Neural progenitor cell (in vitro differentiated cells): ENCODE measurements at regions not wholly inside any gene's neighbourhood (a gene's known extent, or its start where the extent isn't known, plus 50 kb on each side); places are given as distances from the start of the nearest gene placed in this dataset.

Experiments
- DNase-seq: peaks from one replicate; pipeline ENCODE4 v3.0.0-alpha.2; 2016; ENCODE audit warnings: low spot score
- H2AFZ ChIP-seq: fragments of 200-600 bp; sonication (generic); replicated peaks from 2 replicates; pipeline ENCODE4 v1.6.1; 2016; ENCODE audit warnings: antibody characterized with exemption
- H3F3A ChIP-seq: fragments of 200-600 bp; sonication (generic); 2 replicates; pipeline ENCODE4 v1.6.1; 2016; ENCODE audit warnings: antibody characterized with exemption, low read depth
- H3K27ac ChIP-seq: fragments of 200-600 bp; sonication (generic); 2 replicates; pipeline ENCODE4 v1.5.1; 2016; ENCODE audit warnings: mild to moderate bottlenecking
- H3K27me3 ChIP-seq: fragments of 200-600 bp; sonication (generic); 2 replicates; pipeline ENCODE4 v1.6.1; 2016; ENCODE audit warnings: mild to moderate bottlenecking, moderate library complexity
- H3K36me3 ChIP-seq: fragments of 200-600 bp; sonication (generic); 2 replicates; pipeline ENCODE4 v1.5.1; 2016
- H3K4me1 ChIP-seq: fragments of 200-600 bp; sonication (generic); 2 replicates; pipeline ENCODE4 v1.6.1; 2016; ENCODE audit warnings: mixed run types
- H3K4me2 ChIP-seq: fragments of 200-600 bp; sonication (generic); 2 replicates; pipeline ENCODE4 v1.6.1; 2016
- H3K4me3 ChIP-seq: fragments of 200-600 bp; sonication (generic); 2 replicates; pipeline ENCODE4 v1.5.1; 2016
- H3K79me2 ChIP-seq: fragments of 200-600 bp; sonication (generic); 2 replicates; pipeline ENCODE4 v1.6.1; 2016; ENCODE audit warnings: low read depth
- H3K9ac ChIP-seq: fragments of 200-600 bp; sonication (generic); 2 replicates; pipeline ENCODE4 v1.6.1; 2016
- H3K9me3 ChIP-seq: fragments of 200-600 bp; sonication (generic); 2 replicates; pipeline ENCODE4 v1.5.1; 2016; ENCODE audit warnings: low read depth
- H4K20me1 ChIP-seq: fragments of 200-600 bp; sonication (generic); 2 replicates; pipeline ENCODE4 v1.6.1; 2016; ENCODE audit warnings: low read depth
- H3K27ac Mint-ChIP-seq: 3 replicates; pipeline ENCODE4 v1.8.0; 2021; ENCODE audit warnings: mixed read lengths
- H3K27me3 Mint-ChIP-seq: 2 replicates; pipeline ENCODE4 v1.8.0; 2022; ENCODE audit warnings: low read depth, mild to moderate bottlenecking, inconsistent platforms, moderate library complexity, mixed read lengths; ENCODE audit not compliant: insufficient read depth
- H3K36me3 Mint-ChIP-seq: 3 replicates; pipeline ENCODE4 v1.8.0; 2021; ENCODE audit warnings: mixed read lengths
- H3K4me1 Mint-ChIP-seq: 3 replicates; pipeline ENCODE4 v1.8.0; 2021; ENCODE audit warnings: mixed read lengths
- H3K4me3 Mint-ChIP-seq: 3 replicates; pipeline ENCODE4 v1.8.0; 2021; ENCODE audit warnings: mild to moderate bottlenecking, moderate library complexity, mixed read lengths
- H3K9me3 Mint-ChIP-seq: 3 replicates; pipeline ENCODE4 v1.8.0; 2020; ENCODE audit warnings: mixed read lengths
- EZH2 ChIP-seq: fragments of 200-600 bp; sonication (generic); IDR thresholded peaks from 2 replicates; pipeline ENCODE4 v1.6.1; 2017; ENCODE audit warnings: antibody characterized with exemption, mild to moderate bottlenecking, moderate library complexity
- EZH2phosphoT487 ChIP-seq: fragments of 200-600 bp; sonication (generic); IDR thresholded peaks from 2 replicates; pipeline ENCODE4 v1.6.1; 2017; ENCODE audit warnings: antibody characterized with exemption
- TF ChIP-seq, protein P1 (sequence below): fragments of 200-600 bp; sonication (generic); IDR thresholded peaks from 2 replicates; pipeline ENCODE4 v1.5.1; 2017; ENCODE audit warnings: antibody characterized with exemption, mild to moderate bottlenecking

DNA sequence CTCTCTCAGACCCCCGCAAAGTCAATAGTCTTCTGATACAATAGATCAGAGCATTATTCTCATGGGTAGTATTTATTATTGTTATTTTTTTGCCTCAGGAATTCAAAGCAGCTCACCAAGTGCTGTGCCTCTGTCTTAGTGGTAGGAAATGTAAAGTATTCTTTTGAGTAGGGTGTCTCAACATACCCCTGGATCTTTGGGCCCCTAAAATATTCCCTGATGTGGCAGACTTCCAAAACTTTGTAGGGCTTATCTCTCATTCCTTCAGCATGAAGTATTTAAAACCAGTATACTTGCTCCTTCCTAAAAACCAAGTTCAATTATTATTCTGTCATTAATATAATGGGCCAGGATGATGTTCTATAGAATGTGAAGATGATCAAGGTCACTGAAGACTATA lies 115.3 kb upstream of the ZNF827 start:
- no peaks in the 10 kb centered on the region for H3K27me3 Mint-ChIP-seq
- no peak for DNase-seq
- no peak overlapping the region for H3K27ac Mint-ChIP-seq
- no peak overlapping the region for H2AFZ ChIP-seq
- no peaks in the 10 kb centered on the region for H3K4me1 Mint-ChIP-seq
- TF ChIP-seq EZH2 (no peak), EZH2phosphoT487 (no peak)
- TF ChIP-seq, protein P1, sequence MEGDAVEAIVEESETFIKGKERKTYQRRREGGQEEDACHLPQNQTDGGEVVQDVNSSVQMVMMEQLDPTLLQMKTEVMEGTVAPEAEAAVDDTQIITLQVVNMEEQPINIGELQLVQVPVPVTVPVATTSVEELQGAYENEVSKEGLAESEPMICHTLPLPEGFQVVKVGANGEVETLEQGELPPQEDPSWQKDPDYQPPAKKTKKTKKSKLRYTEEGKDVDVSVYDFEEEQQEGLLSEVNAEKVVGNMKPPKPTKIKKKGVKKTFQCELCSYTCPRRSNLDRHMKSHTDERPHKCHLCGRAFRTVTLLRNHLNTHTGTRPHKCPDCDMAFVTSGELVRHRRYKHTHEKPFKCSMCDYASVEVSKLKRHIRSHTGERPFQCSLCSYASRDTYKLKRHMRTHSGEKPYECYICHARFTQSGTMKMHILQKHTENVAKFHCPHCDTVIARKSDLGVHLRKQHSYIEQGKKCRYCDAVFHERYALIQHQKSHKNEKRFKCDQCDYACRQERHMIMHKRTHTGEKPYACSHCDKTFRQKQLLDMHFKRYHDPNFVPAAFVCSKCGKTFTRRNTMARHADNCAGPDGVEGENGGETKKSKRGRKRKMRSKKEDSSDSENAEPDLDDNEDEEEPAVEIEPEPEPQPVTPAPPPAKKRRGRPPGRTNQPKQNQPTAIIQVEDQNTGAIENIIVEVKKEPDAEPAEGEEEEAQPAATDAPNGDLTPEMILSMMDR = no peak
- no peak overlapping the region for H3K9ac ChIP-seq
- no peaks in the 10 kb centered on the region for H3K36me3 ChIP-seq
- H3K9me3 Mint-ChIP-seq = no peaks in the 10 kb centered on the region
- no peaks in the 10 kb centered on the region for H3K79me2 ChIP-seq
- H3K4me2 ChIP-seq = no peak overlapping the region
- H3K27me3 ChIP-seq = no peaks in the 10 kb centered on the region
- H3F3A ChIP-seq = no peaks in the 10 kb centered on the region
- no peaks in the 10 kb centered on the region for H3K36me3 Mint-ChIP-seq
- no peaks in the 10 kb centered on the region for H4K20me1 ChIP-seq
- H3K4me3 ChIP-seq = no peak overlapping the region
- H3K4me1 ChIP-seq = no peaks in the 10 kb centered on the region
- no peak overlapping the region for H3K4me3 Mint-ChIP-seq
- no peak overlapping the region for H3K27ac ChIP-seq
- H3K9me3 ChIP-seq = no peaks in the 10 kb centered on the region

DNA sequence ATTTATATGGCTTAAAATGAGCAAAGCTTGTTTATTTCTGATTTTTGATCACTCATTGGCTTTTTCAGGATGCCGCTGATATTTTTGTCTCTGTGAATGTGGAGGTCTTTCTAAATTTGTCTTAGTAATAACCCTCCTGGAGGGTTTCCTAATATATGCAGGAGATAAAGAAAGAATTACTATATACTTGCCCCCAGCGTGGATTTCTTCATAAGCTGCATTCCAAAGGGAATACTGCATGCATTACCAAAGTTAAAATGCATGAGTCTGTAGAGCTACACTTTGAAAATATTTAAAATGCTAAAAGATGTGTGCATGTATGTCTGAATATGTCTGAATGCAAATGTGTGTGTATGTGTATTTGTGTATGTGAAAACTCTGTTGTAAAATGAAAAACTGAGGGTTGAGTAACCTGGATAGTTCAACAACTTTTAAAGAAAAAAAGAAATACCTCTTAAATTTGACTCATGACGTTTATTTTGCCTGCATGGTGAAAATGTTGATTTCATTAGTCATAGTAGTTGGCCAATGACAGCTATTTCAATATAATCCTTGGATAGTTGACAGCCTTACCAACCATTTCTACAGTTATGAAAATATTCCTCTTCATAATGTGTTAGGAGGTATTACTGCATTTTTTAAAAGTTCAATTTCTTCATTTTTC lies 113.2 kb upstream of the ZNF827 start:
- no peaks in the 10 kb centered on the region for H3K36me3 Mint-ChIP-seq
- H3K27me3 ChIP-seq = no peaks in the 10 kb centered on the region
- H3K36me3 ChIP-seq = no peaks in the 10 kb centered on the region
- no peaks in the 10 kb centered on the region for H3K4me1 Mint-ChIP-seq
- H3K79me2 ChIP-seq = no peaks in the 10 kb centered on the region
- H3K4me3 ChIP-seq = no peak overlapping the region
- no peak overlapping the region for H3K27ac Mint-ChIP-seq
- H3K9ac ChIP-seq = no peak overlapping the region
- H2AFZ ChIP-seq = no peak overlapping the region
- no peak overlapping the region for H3K4me2 ChIP-seq
- no peaks in the 10 kb centered on the region for H3F3A ChIP-seq
- no peak overlapping the region for H3K27ac ChIP-seq
- no peaks in the 10 kb centered on the region for H3K27me3 Mint-ChIP-seq
- no peaks in the 10 kb centered on the region for H3K4me1 ChIP-seq
- TF ChIP-seq EZH2phosphoT487 = no peak
- TF ChIP-seq, protein P1 = no peak
- TF ChIP-seq EZH2 = no peak
- H3K9me3 ChIP-seq = no peaks in the 10 kb centered on the region
- H4K20me1 ChIP-seq = no peaks in the 10 kb centered on the region
- peaks cover 9% of the 10 kb centered on the region for H3K9me3 Mint-ChIP-seq
- DNase-seq = no peak
- H3K4me3 Mint-ChIP-seq = no peak overlapping the region

DNA sequence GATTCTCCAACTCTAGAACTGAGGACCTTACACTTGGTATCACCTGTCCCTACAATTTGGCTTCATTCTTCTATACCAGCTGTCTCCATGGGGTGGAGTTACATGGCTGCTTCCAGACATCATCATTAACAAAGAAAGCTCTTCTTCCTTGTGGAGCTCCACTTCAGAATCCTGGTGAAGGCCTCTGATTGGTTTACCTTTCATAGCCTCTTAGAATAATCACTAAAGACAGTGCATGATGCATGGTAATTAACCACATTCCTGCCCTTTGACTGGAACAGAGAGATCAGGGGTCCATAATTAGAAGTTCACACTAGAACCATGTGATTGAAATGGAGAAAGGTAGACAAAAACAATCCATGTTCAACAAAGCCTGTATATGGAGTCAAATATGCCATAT lies 112.6 kb upstream of the ZNF827 start:
- Histone ChIP-seq H3K4me3 (no peak overlapping the region), H4K20me1 (no peaks in the 10 kb centered on the region), H3F3A (no peaks in the 10 kb centered on the region), H3K9me3 (no peaks in the 10 kb centered on the region), H3K27ac (no peak overlapping the region), H3K4me1 (no peaks in the 10 kb centered on the region), H2AFZ (no peak overlapping the region), H3K27me3 (no peaks in the 10 kb centered on the region), H3K4me2 (no peak overlapping the region), H3K79me2 (no peaks in the 10 kb centered on the region), H3K9ac (no peak overlapping the region), H3K36me3 (no peaks in the 10 kb centered on the region)
- Mint-ChIP-seq H3K27ac (no peak overlapping the region), H3K9me3 (peaks cover 9% of the 10 kb centered on the region), H3K4me3 (no peak overlapping the region), H3K4me1 (no peaks in the 10 kb centered on the region), H3K27me3 (no peaks in the 10 kb centered on the region), H3K36me3 (no peaks in the 10 kb centered on the region)
- TF ChIP-seq EZH2 (no peak), EZH2phosphoT487 (no peak)
- TF ChIP-seq, protein P1 = no peak
- DNase-seq = no peak
